ENCODE measurements at regions not wholly inside any gene's neighbourhood (a gene's known extent, or its start where the extent isn't known, plus 50 kb on each side); places are given as distances from the start of the nearest gene placed in this dataset.

DNA sequence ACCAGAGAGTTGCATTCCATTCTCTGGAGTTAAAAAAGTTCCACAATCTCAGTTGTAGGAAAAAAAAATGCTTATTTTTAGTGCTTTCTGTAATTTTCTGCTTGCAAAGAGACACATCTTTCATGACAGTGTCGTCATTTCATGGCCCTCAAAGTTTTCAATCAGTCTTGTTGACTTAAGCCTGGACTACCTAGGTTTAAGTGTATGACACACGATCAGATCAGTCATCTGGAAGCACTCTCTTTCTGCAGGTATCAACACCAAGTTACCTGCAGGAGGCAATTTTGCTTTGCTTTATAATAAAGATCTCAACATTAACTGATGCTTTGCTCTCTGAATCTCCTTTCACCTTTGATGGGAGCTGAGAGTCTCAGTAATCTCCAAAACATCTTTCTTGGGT lies 251.6 kb downstream of the BCAT1 start:
- TF ChIP-seq CTCF (IDR thresholded peaks at IDR 0.05 in 8 of 11, conservative IDR thresholded peaks at IDR 0.05 in 3 of 11) (no peak), POLR2A (IDR thresholded peaks at IDR 0.05) (no peak), POLR2AphosphoS5 (IDR thresholded peaks at IDR 0.05) (no peak)

All from spleen (tissue), 7 donors.